DOHH2 (cell line): ENCODE measurements at regions not wholly inside any gene's neighbourhood (a gene's known extent, or its start where the extent isn't known, plus 50 kb on each side); places are given as distances from the start of the nearest gene placed in this dataset.

Experiments used
- CTCF ChIP-seq: fragments of 200-600 bp; sonication (generic); IDR thresholded peaks from one replicate; pipeline ENCODE4 v1.5.1; 2014; ENCODE audit warnings: antibody characterized with exemption, mild to moderate bottlenecking, low read depth, low read length; ENCODE audit not compliant: poor library complexity, severe bottlenecking
- EZH2phosphoT487 ChIP-seq: fragments of 200-600 bp; sonication (generic); IDR thresholded peaks from 2 replicates; pipeline ENCODE4 v1.6.1; 2017; ENCODE audit warnings: borderline replicate concordance, mild to moderate bottlenecking, antibody characterized with exemption, low read length, moderate library complexity, mixed read lengths

DNA sequence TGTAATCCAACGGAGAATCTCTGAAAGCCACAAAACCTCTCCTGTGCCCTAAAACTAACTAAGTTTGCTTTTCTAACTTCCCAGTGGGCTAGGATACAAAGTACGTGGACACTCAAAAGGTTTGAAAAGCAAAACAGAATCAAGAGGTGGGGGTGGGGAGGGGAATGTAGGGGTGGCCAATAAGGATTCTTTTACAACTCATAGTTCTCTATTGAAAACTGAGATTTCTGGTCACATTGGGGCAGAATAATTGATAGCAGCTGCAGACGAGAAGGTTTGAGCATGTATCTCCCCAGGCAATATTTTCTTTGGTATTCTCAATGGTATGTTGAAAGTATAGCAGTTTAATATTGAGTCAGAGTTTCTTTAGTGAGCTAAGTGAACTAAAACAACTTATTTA lies 376.7 kb upstream of the CITED2 start:
- no peak for TF ChIP-seq CTCF
- no peak for TF ChIP-seq EZH2phosphoT487
